ENCODE measurements at regions not wholly inside any gene's neighbourhood (a gene's known extent, or its start where the extent isn't known, plus 50 kb on each side); places are given as distances from the start of the nearest gene placed in this dataset.

- TF ChIP-seq CTCF (IDR thresholded peaks at IDR 0.05) = no peak
- no peak for TF ChIP-seq POLR2A (IDR thresholded peaks at IDR 0.05)
- no peak for TF ChIP-seq POLR2AphosphoS5 (IDR thresholded peaks at IDR 0.05; ENCODE audit: insufficient read depth in 1 of 2, low read depth in 1 of 2)
These were observed 313.0 kb upstream of the RTL1 start for GRCh38 chr14:101216366-101217079.

Measured in vagina (tissue), 2 donors.